ENCODE measurements at regions not wholly inside any gene's neighbourhood (a gene's known extent, or its start where the extent isn't known, plus 50 kb on each side); places are given as distances from the start of the nearest gene placed in this dataset.

DNA sequence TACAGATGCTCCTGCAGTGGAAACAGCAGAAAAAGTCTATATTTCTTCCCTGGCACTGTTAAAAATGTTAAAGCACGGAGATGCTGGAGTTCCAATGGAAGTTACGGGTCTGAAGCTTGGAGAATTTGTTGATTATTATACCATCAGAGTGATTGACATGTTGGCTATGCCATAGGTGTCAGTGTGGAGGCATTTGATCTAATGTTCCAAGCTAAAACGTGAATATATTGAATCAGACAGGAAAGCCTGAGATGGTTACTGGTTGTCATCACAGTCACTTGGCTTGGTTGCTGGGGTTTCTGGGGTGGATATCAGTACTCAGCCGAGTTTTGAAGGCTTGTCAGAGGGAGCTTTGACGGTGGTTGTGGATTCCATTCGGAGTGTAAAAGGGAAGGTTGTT lies 262.9 kb upstream of the CNTNAP5 start:
- no peak for TF ChIP-seq EZH2 (IDR thresholded peaks at IDR 0.05; ENCODE audit: low read depth)
- TF ChIP-seq, protein P1, sequence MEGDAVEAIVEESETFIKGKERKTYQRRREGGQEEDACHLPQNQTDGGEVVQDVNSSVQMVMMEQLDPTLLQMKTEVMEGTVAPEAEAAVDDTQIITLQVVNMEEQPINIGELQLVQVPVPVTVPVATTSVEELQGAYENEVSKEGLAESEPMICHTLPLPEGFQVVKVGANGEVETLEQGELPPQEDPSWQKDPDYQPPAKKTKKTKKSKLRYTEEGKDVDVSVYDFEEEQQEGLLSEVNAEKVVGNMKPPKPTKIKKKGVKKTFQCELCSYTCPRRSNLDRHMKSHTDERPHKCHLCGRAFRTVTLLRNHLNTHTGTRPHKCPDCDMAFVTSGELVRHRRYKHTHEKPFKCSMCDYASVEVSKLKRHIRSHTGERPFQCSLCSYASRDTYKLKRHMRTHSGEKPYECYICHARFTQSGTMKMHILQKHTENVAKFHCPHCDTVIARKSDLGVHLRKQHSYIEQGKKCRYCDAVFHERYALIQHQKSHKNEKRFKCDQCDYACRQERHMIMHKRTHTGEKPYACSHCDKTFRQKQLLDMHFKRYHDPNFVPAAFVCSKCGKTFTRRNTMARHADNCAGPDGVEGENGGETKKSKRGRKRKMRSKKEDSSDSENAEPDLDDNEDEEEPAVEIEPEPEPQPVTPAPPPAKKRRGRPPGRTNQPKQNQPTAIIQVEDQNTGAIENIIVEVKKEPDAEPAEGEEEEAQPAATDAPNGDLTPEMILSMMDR (conservative IDR thresholded peaks at IDR 0.05) = no peak

All from PC-9 (cell line).